PC-9 (cell line): ENCODE measurements at regions not wholly inside any gene's neighbourhood (a gene's known extent, or its start where the extent isn't known, plus 50 kb on each side); places are given as distances from the start of the nearest gene placed in this dataset.

Experiments
- BruUV-seq: library from RNA; stranded (reverse); fragments of 400-500 nt; replicated peaks from 2 replicates; lab custom pipeline; 2021; lab: Mats Ljungman, UMichigan
- CTCF ChIA-PET: fragments of 300-600 bp; sonication (Branson Sonifier 250); formaldehyde crosslinking; loops from one replicate; lab custom pipeline; 2022; ENCODE audit warnings: antibody characterized with exemption; lab: Charles Lee
- POLR2A ChIA-PET: fragments of 300-600 bp; sonication (Branson Sonifier 250); formaldehyde crosslinking; loops from one replicate; lab custom pipeline; 2022; ENCODE audit warnings: antibody characterized with exemption; ENCODE audit not compliant: unreplicated experiment; lab: Charles Lee
- DNase-seq, 2 experiments: peaks; one replicate each; pipeline versions ENCODE4 v3.0.0 to v3.0.0-alpha.2; 2015 to 2022; ENCODE audit warnings: mixed read lengths in 1 of 2
- H2AFZ ChIP-seq: fragments of 200-600 bp; sonication (generic); 2 replicates; pipeline ENCODE4 v1.8.1; 2017; ENCODE audit warnings: antibody characterized with exemption
- H3F3A ChIP-seq: fragments of 200-600 bp; sonication (generic); 2 replicates; pipeline ENCODE4 v1.8.1; 2017; ENCODE audit warnings: antibody characterized with exemption, mild to moderate bottlenecking, low read depth; ENCODE audit not compliant: insufficient read depth
- H3K27ac ChIP-seq: fragments of 200-600 bp; sonication (generic); 2 replicates; pipeline ENCODE4 v1.6.1; 2016; ENCODE audit warnings: mixed run types
- H3K27me3 ChIP-seq: fragments of 200-600 bp; sonication (generic); 2 replicates; pipeline ENCODE4 v1.6.1; 2016; ENCODE audit warnings: low read depth, mixed run types; ENCODE audit not compliant: insufficient read depth
- H3K36me3 ChIP-seq: fragments of 200-600 bp; sonication (generic); 2 replicates; pipeline ENCODE4 v1.6.1; 2016; ENCODE audit warnings: low read depth, mixed run types
- H3K4me1 ChIP-seq: fragments of 200-600 bp; sonication (generic); replicated peaks from 2 replicates; pipeline ENCODE4 v1.6.1; 2016; ENCODE audit warnings: mixed run types; ENCODE audit not compliant: insufficient read depth
- H3K4me2 ChIP-seq: fragments of 200-600 bp; sonication (generic); 2 replicates; pipeline ENCODE4 v1.6.1; 2017; ENCODE audit warnings: mixed run types
- H3K4me3 ChIP-seq: fragments of 200-600 bp; sonication (generic); 2 replicates; pipeline ENCODE4 v1.6.1; 2016; ENCODE audit warnings: mixed run types
- H3K79me2 ChIP-seq: fragments of 200-600 bp; sonication (generic); 2 replicates; pipeline ENCODE4 v1.6.1; 2017; ENCODE audit warnings: low read depth, mixed run types
- H3K9me2 ChIP-seq: fragments of 200-600 bp; sonication (generic); 2 replicates; pipeline ENCODE4 v1.8.1; 2017; ENCODE audit warnings: mild to moderate bottlenecking; ENCODE audit not compliant: insufficient read depth
- H3K9me3 ChIP-seq: fragments of 200-600 bp; sonication (generic); 2 replicates; pipeline ENCODE4 v1.8.1; 2016; ENCODE audit warnings: low read depth; ENCODE audit not compliant: insufficient read depth
- H4K20me1 ChIP-seq: fragments of 200-600 bp; sonication (generic); 2 replicates; pipeline ENCODE4 v1.8.1; 2017; ENCODE audit not compliant: insufficient read depth
- EZH2 ChIP-seq: fragments of 200-600 bp; sonication (generic); IDR thresholded peaks from 2 replicates; pipeline ENCODE4 v1.8.0; 2017; ENCODE audit warnings: antibody characterized with exemption, low read depth
- intact Hi-C: fragments of 100-400 bp; cut with micrococcal nuclease; formaldehyde crosslinking; loops from one replicate; pipeline ENCODE4 v1.10.0; 2022; ENCODE audit not compliant: unreplicated experiment
- TF ChIP-seq, protein P1 (sequence below): fragments of 200-600 bp; sonication (generic); conservative IDR thresholded peaks from 2 replicates; pipeline ENCODE4 v1.6.1; 2017; ENCODE audit warnings: mixed run types, antibody characterized with exemption, mild to moderate bottlenecking, moderate library complexity

DNA sequence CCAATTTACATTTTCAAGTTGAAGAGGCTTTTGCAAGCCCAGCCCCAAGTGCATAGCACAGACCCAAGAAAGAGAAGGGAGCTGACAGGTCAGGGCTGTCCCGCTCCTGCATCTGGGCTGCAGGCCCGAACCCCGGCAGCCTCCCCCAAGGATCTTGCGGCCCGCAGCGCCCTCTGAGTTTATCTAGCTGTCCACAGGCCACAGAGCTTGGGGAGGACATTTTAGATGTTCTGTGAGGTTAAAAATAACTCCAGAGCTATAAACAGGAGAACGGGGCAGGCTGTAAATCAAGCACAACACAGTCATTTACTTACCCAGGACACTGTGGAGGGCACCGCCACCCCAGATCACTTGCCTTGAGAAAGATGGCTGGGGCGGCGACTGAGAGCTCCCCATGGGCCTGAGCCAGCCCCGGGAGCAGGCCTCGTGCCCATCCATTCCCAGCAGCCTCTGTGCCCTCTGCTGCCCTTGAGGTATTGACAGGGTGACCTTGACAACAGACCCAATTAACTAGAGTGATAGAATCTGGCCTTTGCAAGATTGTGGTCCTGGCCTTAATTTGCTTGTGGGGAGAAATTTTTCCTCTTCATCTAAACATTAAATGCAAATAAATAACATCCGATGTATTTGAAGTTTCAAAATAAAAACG, 563.0 kb downstream of the TCERG1L start:
- Histone ChIP-seq H3K9me3 (no peaks in the 10 kb centered on the region), H3K36me3 (no peaks in the 10 kb centered on the region), H4K20me1 (no peaks in the 10 kb centered on the region), H3K27me3 (peaks cover 48% of the 10 kb centered on the region), H3K79me2 (no peaks in the 10 kb centered on the region), H3K4me1 (no peaks in the 10 kb centered on the region), H3K9me2 (no peaks in the 10 kb centered on the region), H3F3A (no peaks in the 10 kb centered on the region), H3K4me2 (no peak overlapping the region), H3K4me3 (no peak overlapping the region), H2AFZ (no peak overlapping the region), H3K27ac (no peak overlapping the region)
- ChIA-PET CTCF (no interaction called here), POLR2A (no interaction called here)
- TF ChIP-seq, protein P1, sequence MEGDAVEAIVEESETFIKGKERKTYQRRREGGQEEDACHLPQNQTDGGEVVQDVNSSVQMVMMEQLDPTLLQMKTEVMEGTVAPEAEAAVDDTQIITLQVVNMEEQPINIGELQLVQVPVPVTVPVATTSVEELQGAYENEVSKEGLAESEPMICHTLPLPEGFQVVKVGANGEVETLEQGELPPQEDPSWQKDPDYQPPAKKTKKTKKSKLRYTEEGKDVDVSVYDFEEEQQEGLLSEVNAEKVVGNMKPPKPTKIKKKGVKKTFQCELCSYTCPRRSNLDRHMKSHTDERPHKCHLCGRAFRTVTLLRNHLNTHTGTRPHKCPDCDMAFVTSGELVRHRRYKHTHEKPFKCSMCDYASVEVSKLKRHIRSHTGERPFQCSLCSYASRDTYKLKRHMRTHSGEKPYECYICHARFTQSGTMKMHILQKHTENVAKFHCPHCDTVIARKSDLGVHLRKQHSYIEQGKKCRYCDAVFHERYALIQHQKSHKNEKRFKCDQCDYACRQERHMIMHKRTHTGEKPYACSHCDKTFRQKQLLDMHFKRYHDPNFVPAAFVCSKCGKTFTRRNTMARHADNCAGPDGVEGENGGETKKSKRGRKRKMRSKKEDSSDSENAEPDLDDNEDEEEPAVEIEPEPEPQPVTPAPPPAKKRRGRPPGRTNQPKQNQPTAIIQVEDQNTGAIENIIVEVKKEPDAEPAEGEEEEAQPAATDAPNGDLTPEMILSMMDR: no peak
- no peak for TF ChIP-seq EZH2
- DNase-seq: no peak
- intact Hi-C loops: no loop called here
- no TSS peak for BruUV-seq

DNA sequence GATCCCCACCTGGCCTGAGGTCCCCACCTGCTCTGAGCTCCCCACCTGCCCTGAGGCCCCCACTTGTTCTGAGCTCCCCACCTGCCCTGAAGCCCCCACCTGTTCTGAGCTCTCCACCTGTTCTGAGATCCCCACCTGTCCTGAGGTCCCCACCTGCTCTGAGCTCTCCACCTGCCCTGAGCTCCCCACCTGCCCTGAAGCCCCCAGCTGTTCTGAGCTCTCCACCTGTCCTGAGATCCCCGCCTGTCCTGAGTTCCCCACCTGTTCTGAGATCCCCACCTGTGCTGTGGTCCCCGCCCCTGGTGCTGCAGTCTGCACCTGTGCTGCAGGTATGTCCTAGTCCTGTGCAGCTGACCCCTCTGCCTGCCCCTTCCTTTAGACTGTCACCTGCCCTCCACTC, 561.6 kb downstream of the TCERG1L start:
- Histone ChIP-seq H3K27ac (no peak overlapping the region), H3K4me1 (no peaks in the 10 kb centered on the region), H3K79me2 (no peaks in the 10 kb centered on the region), H4K20me1 (no peaks in the 10 kb centered on the region), H3F3A (no peaks in the 10 kb centered on the region), H3K4me2 (no peak overlapping the region), H3K9me3 (no peaks in the 10 kb centered on the region), H3K36me3 (no peaks in the 10 kb centered on the region), H3K4me3 (no peak overlapping the region), H2AFZ (no peak overlapping the region), H3K27me3 (peaks cover 38% of the 10 kb centered on the region), H3K9me2 (no peaks in the 10 kb centered on the region)
- ChIA-PET CTCF (no interaction called here), POLR2A (interaction anchor here (0.6 kb wide), 1 partner anchor 598 kb away, joined by 6 read pairs; no protein-coding TSS in a partner anchor)
- TF ChIP-seq, protein P1: no peak
- TF ChIP-seq EZH2: no peak
- DNase-seq: no peak
- BruUV-seq: no TSS peak
- intact Hi-C loops: no loop called here

- Histone ChIP-seq H3K27me3 (peaks cover 38% of the 10 kb centered on the region), H4K20me1 (no peaks in the 10 kb centered on the region), H3K79me2 (no peaks in the 10 kb centered on the region), H3K27ac (no peak overlapping the region), H3K36me3 (no peaks in the 10 kb centered on the region), H3K4me3 (no peak overlapping the region), H3K4me2 (no peak overlapping the region), H3F3A (no peaks in the 10 kb centered on the region), H3K4me1 (no peaks in the 10 kb centered on the region), H3K9me2 (no peaks in the 10 kb centered on the region), H3K9me3 (no peaks in the 10 kb centered on the region), H2AFZ (no peak overlapping the region)
- CTCF ChIA-PET: no interaction called here
- BruUV-seq: no TSS peak
- intact Hi-C loops: no loop called here
- POLR2A ChIA-PET: no interaction called here
- no peak for DNase-seq
- TF ChIP-seq, protein P1: no peak
- no peak for TF ChIP-seq EZH2
Observed at GRCh38 chr10:130750441-130750840, 561.1 kb downstream of the TCERG1L start.
